Panc1 (cell line): ENCODE measurements at regions not wholly inside any gene's neighbourhood (a gene's known extent, or its start where the extent isn't known, plus 50 kb on each side); places are given as distances from the start of the nearest gene placed in this dataset.

ENCODE experiments used
- ATAC-seq: fragments of 200-7000 bp; cut with Tn5 transposase; 2 replicates; pipeline ENCODE4 v1.9.1; 2020; ENCODE audit warnings: mild to moderate bottlenecking, moderate library complexity
- BruUV-seq: library from RNA; stranded (reverse); fragments of 400-500 nt; replicated peaks from 2 replicates; lab custom pipeline; 2021; lab: Mats Ljungman, UMichigan
- CTCF ChIA-PET: fragments of 300-600 bp; sonication (Branson Sonifier 250); formaldehyde crosslinking; loops from one replicate; lab custom pipeline; 2022; ENCODE audit warnings: antibody characterized with exemption; lab: Charles Lee
- POLR2A ChIA-PET: fragments of 300-600 bp; sonication (Branson Sonifier 250); formaldehyde crosslinking; loops from one replicate; lab custom pipeline; 2022; ENCODE audit warnings: antibody characterized with exemption; lab: Charles Lee
- DNase-seq: peaks from one replicate; pipeline ENCODE4 v3.0.0-alpha.2; 2010; ENCODE audit warnings: low read depth, low spot score
- H3K27ac ChIP-seq: 2 replicates; pipeline ENCODE4 v1.5.1; 2011; ENCODE audit warnings: mild to moderate bottlenecking, low read length, inconsistent platforms
- H3K27me3 ChIP-seq: fragments of 200-500 bp; sonication (Bioruptor generic); 2 replicates; pipeline ENCODE4 v1.6.0; 2014; ENCODE audit warnings: low read length, inconsistent platforms; ENCODE audit not compliant: control insufficient read depth, insufficient read depth
- H3K36me3 ChIP-seq: fragments of 200-500 bp; sonication (Bioruptor generic); 2 replicates; pipeline ENCODE4 v1.5.1; 2014; ENCODE audit warnings: inconsistent platforms, mild to moderate bottlenecking, low read length, moderate library complexity; ENCODE audit not compliant: control insufficient read depth, insufficient read depth
- H3K4me1 ChIP-seq: 2 replicates; pipeline ENCODE4 v1.5.1; 2011; ENCODE audit warnings: inconsistent platforms, mild to moderate bottlenecking, low read length, moderate library complexity; ENCODE audit not compliant: control insufficient read depth, insufficient read depth
- H3K4me3 ChIP-seq, 2 experiments: 2 replicates each; pipeline ENCODE4 v1.5.1; 2011 to 2012; ENCODE audit warnings: low read depth in 2 of 2, low read length in 2 of 2, mild to moderate bottlenecking in 2 of 2, inconsistent platforms in 1 of 2, moderate library complexity in 1 of 2
- H3K9me3 ChIP-seq: fragments of 200-500 bp; sonication (Bioruptor generic); 2 replicates; pipeline ENCODE4 v1.5.1; 2014; ENCODE audit warnings: low read depth, mild to moderate bottlenecking, inconsistent platforms, low read length, moderate library complexity; ENCODE audit not compliant: control insufficient read depth, insufficient read depth
- POLR2AphosphoS5 ChIP-seq: IDR thresholded peaks from 2 replicates; pipeline ENCODE4 v1.6.1; 2012; ENCODE audit warnings: mild to moderate bottlenecking, low read depth, low read length, moderate library complexity
- SIN3A ChIP-seq: IDR thresholded peaks from 2 replicates; pipeline ENCODE4 v1.6.1; 2012; ENCODE audit warnings: low read depth, mild to moderate bottlenecking, low read length, moderate library complexity, borderline replicate concordance; ENCODE audit not compliant: insufficient read depth
- TCF7L2 ChIP-seq: IDR thresholded peaks from 2 replicates; pipeline ENCODE4 v1.6.1; 2011; ENCODE audit warnings: mild to moderate bottlenecking, low read depth, low read length, inconsistent platforms
- in situ Hi-C: cut with HindIII; loops from 2 replicates; pipeline ENCODE4 v1.10.0; 2016; ENCODE audit warnings: low sequenced_read_pairs, low pct_unique_long_range_greater_than_20kb
- intact Hi-C: fragments of 100-400 bp; cut with micrococcal nuclease; formaldehyde crosslinking; loops from one replicate; pipeline ENCODE4 v1.10.0; 2022; ENCODE audit not compliant: unreplicated experiment
- TF ChIP-seq, protein P1 (sequence below): fragments of 450-650 bp; IDR thresholded peaks from 2 replicates; pipeline ENCODE4 v1.5.1; 2017; ENCODE audit warnings: mild to moderate bottlenecking
- TF ChIP-seq, protein P2 (sequence below), 2 experiments: IDR thresholded peaks; 2 replicates each; pipeline ENCODE4 v1.6.1; 2011 to 2012; ENCODE audit warnings: low read depth in 2 of 2, control low read depth in 1 of 2, low read length in 1 of 2, mild to moderate bottlenecking in 1 of 2, moderate library complexity in 1 of 2; ENCODE audit not compliant: insufficient read depth in 1 of 2

- H3K4me3 ChIP-seq, result no peak overlapping the region
- DNase-seq (no peak), ATAC-seq (no peak)
- no peaks in the 10 kb centered on the region for H3K4me1 ChIP-seq
- intact Hi-C loops (no loop called here), in situ Hi-C loops (no loop called here)
- ChIA-PET CTCF (no interaction called here), POLR2A (no interaction called here)
- no peaks in the 10 kb centered on the region for H3K36me3 ChIP-seq
- BruUV-seq, result no TSS peak
- H3K27ac ChIP-seq, result no peak overlapping the region
- H3K27me3 ChIP-seq, result no peaks in the 10 kb centered on the region
- H3K9me3 ChIP-seq, result no peaks in the 10 kb centered on the region
- TF ChIP-seq, protein P1, sequence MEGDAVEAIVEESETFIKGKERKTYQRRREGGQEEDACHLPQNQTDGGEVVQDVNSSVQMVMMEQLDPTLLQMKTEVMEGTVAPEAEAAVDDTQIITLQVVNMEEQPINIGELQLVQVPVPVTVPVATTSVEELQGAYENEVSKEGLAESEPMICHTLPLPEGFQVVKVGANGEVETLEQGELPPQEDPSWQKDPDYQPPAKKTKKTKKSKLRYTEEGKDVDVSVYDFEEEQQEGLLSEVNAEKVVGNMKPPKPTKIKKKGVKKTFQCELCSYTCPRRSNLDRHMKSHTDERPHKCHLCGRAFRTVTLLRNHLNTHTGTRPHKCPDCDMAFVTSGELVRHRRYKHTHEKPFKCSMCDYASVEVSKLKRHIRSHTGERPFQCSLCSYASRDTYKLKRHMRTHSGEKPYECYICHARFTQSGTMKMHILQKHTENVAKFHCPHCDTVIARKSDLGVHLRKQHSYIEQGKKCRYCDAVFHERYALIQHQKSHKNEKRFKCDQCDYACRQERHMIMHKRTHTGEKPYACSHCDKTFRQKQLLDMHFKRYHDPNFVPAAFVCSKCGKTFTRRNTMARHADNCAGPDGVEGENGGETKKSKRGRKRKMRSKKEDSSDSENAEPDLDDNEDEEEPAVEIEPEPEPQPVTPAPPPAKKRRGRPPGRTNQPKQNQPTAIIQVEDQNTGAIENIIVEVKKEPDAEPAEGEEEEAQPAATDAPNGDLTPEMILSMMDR, result no peak
- TF ChIP-seq TCF7L2 (no peak), SIN3A (no peak), POLR2AphosphoS5 (no peak)
- TF ChIP-seq, protein P2, sequence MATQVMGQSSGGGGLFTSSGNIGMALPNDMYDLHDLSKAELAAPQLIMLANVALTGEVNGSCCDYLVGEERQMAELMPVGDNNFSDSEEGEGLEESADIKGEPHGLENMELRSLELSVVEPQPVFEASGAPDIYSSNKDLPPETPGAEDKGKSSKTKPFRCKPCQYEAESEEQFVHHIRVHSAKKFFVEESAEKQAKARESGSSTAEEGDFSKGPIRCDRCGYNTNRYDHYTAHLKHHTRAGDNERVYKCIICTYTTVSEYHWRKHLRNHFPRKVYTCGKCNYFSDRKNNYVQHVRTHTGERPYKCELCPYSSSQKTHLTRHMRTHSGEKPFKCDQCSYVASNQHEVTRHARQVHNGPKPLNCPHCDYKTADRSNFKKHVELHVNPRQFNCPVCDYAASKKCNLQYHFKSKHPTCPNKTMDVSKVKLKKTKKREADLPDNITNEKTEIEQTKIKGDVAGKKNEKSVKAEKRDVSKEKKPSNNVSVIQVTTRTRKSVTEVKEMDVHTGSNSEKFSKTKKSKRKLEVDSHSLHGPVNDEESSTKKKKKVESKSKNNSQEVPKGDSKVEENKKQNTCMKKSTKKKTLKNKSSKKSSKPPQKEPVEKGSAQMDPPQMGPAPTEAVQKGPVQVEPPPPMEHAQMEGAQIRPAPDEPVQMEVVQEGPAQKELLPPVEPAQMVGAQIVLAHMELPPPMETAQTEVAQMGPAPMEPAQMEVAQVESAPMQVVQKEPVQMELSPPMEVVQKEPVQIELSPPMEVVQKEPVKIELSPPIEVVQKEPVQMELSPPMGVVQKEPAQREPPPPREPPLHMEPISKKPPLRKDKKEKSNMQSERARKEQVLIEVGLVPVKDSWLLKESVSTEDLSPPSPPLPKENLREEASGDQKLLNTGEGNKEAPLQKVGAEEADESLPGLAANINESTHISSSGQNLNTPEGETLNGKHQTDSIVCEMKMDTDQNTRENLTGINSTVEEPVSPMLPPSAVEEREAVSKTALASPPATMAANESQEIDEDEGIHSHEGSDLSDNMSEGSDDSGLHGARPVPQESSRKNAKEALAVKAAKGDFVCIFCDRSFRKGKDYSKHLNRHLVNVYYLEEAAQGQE (IDR thresholded peaks at IDR 0.05; ENCODE audit: insufficient read depth in 1 of 2, low read depth in 2 of 2, low read length in 1 of 2), result no peak
Measured at GRCh38 chrX:144801786-144802185, 445.5 kb upstream of the SPANXN1 start.

GRCh38 chrX:144809025-144809424 is 438.3 kb upstream of the SPANXN1 start:
- H3K36me3 ChIP-seq, result no peaks in the 10 kb centered on the region
- no TSS peak for BruUV-seq
- in situ Hi-C loops, result no loop called here
- no peak overlapping the region for H3K4me3 ChIP-seq
- DNase-seq (no peak), ATAC-seq (no peak)
- H3K27ac ChIP-seq, result no peak overlapping the region
- ChIA-PET POLR2A (no interaction called here), CTCF (no interaction called here)
- no peaks in the 10 kb centered on the region for H3K4me1 ChIP-seq
- no peaks in the 10 kb centered on the region for H3K9me3 ChIP-seq
- intact Hi-C loops, result no loop called here
- TF ChIP-seq, protein P1, result no peak
- no peak for TF ChIP-seq POLR2AphosphoS5
- TF ChIP-seq, protein P2 (IDR thresholded peaks at IDR 0.05; ENCODE audit: insufficient read depth in 1 of 2, low read depth in 2 of 2, low read length in 1 of 2), result no peak
- no peak for TF ChIP-seq TCF7L2
- no peak for TF ChIP-seq SIN3A
- H3K27me3 ChIP-seq, result no peaks in the 10 kb centered on the region
